ENCODE measurements at regions not wholly inside any gene's neighbourhood (a gene's known extent, or its start where the extent isn't known, plus 50 kb on each side); places are given as distances from the start of the nearest gene placed in this dataset.

DNA sequence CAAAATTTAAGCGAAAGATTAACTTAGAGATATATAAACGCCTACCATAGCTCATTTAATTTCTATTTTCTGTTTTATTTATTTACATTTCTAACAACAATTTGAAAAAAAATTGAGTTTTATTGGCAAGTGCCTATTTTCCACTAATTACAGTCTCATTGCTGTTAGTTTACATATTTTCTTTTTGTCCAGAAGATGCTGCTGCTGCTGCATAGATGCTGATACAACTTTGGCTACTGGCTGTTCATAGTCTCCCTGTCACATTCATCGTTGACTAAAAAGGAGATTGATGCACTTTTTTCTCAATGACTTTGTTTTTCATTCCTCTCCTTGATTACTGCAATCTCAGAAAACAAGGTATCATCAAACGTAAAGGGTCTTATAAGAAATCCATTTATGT, 235.4 kb downstream of the CDH9 start:
- TF ChIP-seq EP300 (IDR thresholded peaks at IDR 0.05) (no peak), POLR2AphosphoS5 (IDR thresholded peaks at IDR 0.05) (no peak), POLR2A (IDR thresholded peaks at IDR 0.05) (no peak)
- TF ChIP-seq, protein P1, sequence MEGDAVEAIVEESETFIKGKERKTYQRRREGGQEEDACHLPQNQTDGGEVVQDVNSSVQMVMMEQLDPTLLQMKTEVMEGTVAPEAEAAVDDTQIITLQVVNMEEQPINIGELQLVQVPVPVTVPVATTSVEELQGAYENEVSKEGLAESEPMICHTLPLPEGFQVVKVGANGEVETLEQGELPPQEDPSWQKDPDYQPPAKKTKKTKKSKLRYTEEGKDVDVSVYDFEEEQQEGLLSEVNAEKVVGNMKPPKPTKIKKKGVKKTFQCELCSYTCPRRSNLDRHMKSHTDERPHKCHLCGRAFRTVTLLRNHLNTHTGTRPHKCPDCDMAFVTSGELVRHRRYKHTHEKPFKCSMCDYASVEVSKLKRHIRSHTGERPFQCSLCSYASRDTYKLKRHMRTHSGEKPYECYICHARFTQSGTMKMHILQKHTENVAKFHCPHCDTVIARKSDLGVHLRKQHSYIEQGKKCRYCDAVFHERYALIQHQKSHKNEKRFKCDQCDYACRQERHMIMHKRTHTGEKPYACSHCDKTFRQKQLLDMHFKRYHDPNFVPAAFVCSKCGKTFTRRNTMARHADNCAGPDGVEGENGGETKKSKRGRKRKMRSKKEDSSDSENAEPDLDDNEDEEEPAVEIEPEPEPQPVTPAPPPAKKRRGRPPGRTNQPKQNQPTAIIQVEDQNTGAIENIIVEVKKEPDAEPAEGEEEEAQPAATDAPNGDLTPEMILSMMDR (IDR thresholded peaks at IDR 0.05): no peak
- Histone ChIP-seq H3K9me3 (peaks cover 0 to 13% (median 0%) of the 10 kb centered on the region in 3 donors), H3K36me3 (no peaks in the 10 kb centered on the region), H3K4me3 (no peak overlapping the region), H3K4me1 (no peaks in the 10 kb centered on the region), H3K27ac (no peak overlapping the region), H3K27me3 (no peaks in the 10 kb centered on the region)
- 54 to 72% methylated on average over 4 of the region's 4 CpGs for WGBS, 2 donors (ENCODE audit: low coverage in 1 of 2)
- ATAC-seq: no peak

GRCh38 chr5:26791433-26791832, 247.0 kb downstream of the CDH9 start:
- no peak overlapping the region for H3K27ac ChIP-seq
- no peaks in the 10 kb centered on the region for H3K36me3 ChIP-seq
- H3K4me3 ChIP-seq: no peak overlapping the region

DNA sequence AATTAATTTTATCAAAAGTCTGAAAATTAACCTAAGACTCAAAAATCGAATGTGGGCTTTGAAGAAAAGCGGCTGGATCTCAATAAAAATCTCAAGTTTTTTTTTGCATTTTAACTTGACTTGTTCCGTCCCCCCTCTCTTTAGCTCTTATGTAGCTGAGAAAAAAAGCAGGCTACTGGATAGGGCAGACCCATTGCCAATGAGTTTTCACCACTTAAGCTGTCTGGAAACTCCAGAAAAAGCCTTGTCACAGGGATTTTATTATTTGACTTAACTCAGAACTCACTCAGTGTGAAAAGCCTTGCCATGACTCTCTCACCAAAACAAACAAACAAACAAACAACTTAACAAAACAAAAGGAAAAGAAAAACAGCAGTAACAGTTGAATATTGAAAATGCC, 247.4 kb downstream of the CDH9 start:
- no peak for TF ChIP-seq POLR2A (IDR thresholded peaks at IDR 0.05)
- TF ChIP-seq POLR2AphosphoS5 (IDR thresholded peaks at IDR 0.05): no peak
- no peak for TF ChIP-seq EP300 (IDR thresholded peaks at IDR 0.05)
- TF ChIP-seq, protein P1 (IDR thresholded peaks at IDR 0.05): no peak
- Histone ChIP-seq H3K27me3 (no peaks in the 10 kb centered on the region), H3K4me3 (no peak overlapping the region), H3K9me3 (no peaks in the 10 kb centered on the region), H3K36me3 (no peaks in the 10 kb centered on the region), H3K4me1 (no peaks in the 10 kb centered on the region), H3K27ac (no peak overlapping the region)
- ATAC-seq: no peak
- WGBS, 2 donors (ENCODE audit: low coverage in 1 of 2): 54 to 56% methylated on average over 3 of the region's 3 CpGs

More at GRCh38 chr5:26791433-26791832, 247.0 kb downstream of the CDH9 start:
- H3K27me3 ChIP-seq: no peaks in the 10 kb centered on the region
- no peak for ATAC-seq
- no peaks in the 10 kb centered on the region for H3K9me3 ChIP-seq
- TF ChIP-seq POLR2A (IDR thresholded peaks at IDR 0.05): no peak
- TF ChIP-seq EP300 (IDR thresholded peaks at IDR 0.05): no peak
- no peak for TF ChIP-seq POLR2AphosphoS5 (IDR thresholded peaks at IDR 0.05)
- TF ChIP-seq, protein P1 (IDR thresholded peaks at IDR 0.05): no peak
- WGBS, 2 donors (ENCODE audit: low coverage in 1 of 2): 78 to 100% methylated on average over 1 of the region's 1 CpG
- no peaks in the 10 kb centered on the region for H3K4me1 ChIP-seq

- no peak for ATAC-seq
- Histone ChIP-seq H3K27ac (no peak overlapping the region), H3K9me3 (no peaks in the 10 kb centered on the region), H3K4me1 (no peaks in the 10 kb centered on the region), H3K36me3 (no peaks in the 10 kb centered on the region), H3K27me3 (no peaks in the 10 kb centered on the region), H3K4me3 (no peak overlapping the region)
- TF ChIP-seq, protein P1 (IDR thresholded peaks at IDR 0.05): no peak
- TF ChIP-seq POLR2A (IDR thresholded peaks at IDR 0.05) (no peak), EP300 (IDR thresholded peaks at IDR 0.05) (no peak), POLR2AphosphoS5 (IDR thresholded peaks at IDR 0.05) (no peak)
- 12 to 22% methylated on average over 3 of the region's 3 CpGs for WGBS, 2 donors (ENCODE audit: low coverage in 1 of 2)
These were observed 275.2 kb downstream of the CDH9 start for GRCh38 chr5:26763215-26763614.

- 54 to 83% methylated on average over 4 of the region's 4 CpGs for WGBS, 2 donors (ENCODE audit: low coverage in 1 of 2)
- no peak for TF ChIP-seq POLR2AphosphoS5 (IDR thresholded peaks at IDR 0.05)
These were observed 276.9 kb downstream of the CDH9 start for GRCh38 chr5:26761446-26761845.

More at GRCh38 chr5:26761446-26761845, 276.9 kb downstream of the CDH9 start:
- H3K4me1 ChIP-seq: no peaks in the 10 kb centered on the region
- H3K9me3 ChIP-seq: no peaks in the 10 kb centered on the region
- H3K4me3 ChIP-seq: no peak overlapping the region
- H3K27me3 ChIP-seq: no peaks in the 10 kb centered on the region
- no peak overlapping the region for H3K27ac ChIP-seq
- no peaks in the 10 kb centered on the region for H3K36me3 ChIP-seq
- ATAC-seq: no peak

Data from gastroesophageal sphincter (tissue), 4 donors.